Putamen (tissue), 1 donor: ENCODE measurements at regions not wholly inside any gene's neighbourhood (a gene's known extent, or its start where the extent isn't known, plus 50 kb on each side); places are given as distances from the start of the nearest gene placed in this dataset.
A peak's percentile ranks its signal among the peaks of the same experiment; 100 is the strongest.

ENCODE experiments used
- DNase-seq: peaks from one replicate; pipeline ENCODE4 v3.0.0-alpha.2; 2016; ENCODE audit warnings: low spot score

DNA sequence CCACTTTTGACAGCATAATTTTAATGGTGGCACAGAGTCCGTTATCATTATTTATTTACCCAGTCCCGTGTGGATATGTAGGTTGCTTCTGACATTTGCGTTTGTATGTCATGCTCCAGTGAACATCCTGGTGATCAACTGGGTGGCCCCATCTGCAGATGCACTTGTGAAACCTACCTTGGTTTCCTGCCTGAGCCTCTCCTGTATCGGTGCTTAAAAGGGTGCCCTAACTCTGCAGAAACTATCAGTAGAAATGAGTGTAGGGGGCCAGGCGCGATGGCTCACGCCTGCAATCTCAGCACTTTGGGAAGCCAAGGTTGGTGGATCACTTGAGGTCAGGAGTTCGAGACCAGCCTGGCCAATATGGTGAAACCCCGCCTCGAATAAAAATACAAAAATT lies 92.1 kb upstream of the IER5L start:
- no peak for DNase-seq

- DNase-seq: no peak
Measured at GRCh38 chr9:129267141-129267540, 89.1 kb upstream of the IER5L start.

- DNase-seq: no peak
Measured at GRCh38 chr9:129266536-129266935, 88.5 kb upstream of the IER5L start.

DNA sequence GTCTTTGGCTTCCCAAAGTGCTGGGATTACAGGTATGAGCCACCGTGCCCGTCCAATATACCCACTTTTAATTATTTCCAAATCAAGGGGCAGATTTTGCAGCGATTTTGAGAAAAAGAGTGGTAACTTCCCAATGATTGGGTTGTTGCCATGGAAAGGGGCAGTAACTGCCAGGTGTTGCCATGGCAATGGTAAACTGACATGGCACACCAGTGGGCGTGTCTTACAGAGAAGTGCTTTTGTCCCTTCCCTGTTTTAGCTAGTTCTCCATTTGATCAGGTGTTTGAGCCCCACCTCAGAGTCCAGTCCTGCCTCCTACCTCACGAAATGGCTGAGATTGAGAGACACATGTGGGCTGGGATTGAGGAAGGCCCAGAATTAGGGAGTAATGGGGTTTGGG lies 86.3 kb upstream of the IER5L start:
- no peak for DNase-seq

- no peak for DNase-seq
Measured at GRCh38 chr9:129263836-129264235, 85.8 kb upstream of the IER5L start.

DNA sequence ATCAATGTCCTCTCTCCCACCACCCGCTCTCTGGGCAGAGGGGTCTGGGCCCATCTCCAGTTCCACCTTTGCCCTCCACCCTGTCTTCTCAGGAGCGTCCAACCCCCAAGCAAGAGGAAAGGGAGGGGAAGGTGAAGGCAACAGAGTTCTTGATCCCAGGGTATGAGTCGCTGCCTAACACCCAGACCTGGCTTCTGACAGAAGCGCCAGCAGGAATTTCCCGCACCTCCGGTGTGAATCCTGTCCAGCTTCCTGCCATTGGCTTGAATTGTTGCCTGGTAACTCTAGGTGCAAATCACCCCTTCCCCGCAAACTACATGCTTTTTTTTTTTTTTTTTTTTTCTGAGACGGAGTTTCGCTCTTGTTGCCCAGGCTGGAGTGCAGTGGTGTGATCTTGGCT lies 84.2 kb upstream of the IER5L start:
- no peak for DNase-seq

GRCh38 chr9:129259375-129259774 lies 81.3 kb upstream of the IER5L start:
- DNase-seq: no peak

DNA sequence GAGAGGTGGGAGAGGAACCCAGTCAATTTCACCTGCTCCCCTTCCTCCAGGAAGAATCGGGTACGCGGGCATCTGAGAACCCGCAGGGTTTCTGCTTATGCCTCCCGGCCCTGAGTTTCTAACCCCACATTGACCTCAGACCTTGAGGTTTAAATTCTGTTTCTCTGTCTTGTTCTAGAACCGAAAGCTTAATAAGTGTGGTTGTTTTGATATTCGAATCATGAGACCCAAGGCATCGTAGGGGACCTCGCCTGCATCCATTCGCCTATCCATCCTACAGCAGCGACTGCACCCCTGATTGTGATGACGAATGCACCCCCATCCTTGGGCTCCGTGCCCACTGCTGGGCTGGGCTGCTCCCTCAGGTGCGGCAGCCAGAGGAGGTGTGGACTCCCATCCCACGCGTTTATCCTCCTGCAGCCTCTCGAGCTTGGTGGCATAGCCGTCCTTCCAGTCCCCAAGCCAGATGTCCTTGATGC lies 80.8 kb upstream of the IER5L start:
- DNase-seq: no peak

DNA sequence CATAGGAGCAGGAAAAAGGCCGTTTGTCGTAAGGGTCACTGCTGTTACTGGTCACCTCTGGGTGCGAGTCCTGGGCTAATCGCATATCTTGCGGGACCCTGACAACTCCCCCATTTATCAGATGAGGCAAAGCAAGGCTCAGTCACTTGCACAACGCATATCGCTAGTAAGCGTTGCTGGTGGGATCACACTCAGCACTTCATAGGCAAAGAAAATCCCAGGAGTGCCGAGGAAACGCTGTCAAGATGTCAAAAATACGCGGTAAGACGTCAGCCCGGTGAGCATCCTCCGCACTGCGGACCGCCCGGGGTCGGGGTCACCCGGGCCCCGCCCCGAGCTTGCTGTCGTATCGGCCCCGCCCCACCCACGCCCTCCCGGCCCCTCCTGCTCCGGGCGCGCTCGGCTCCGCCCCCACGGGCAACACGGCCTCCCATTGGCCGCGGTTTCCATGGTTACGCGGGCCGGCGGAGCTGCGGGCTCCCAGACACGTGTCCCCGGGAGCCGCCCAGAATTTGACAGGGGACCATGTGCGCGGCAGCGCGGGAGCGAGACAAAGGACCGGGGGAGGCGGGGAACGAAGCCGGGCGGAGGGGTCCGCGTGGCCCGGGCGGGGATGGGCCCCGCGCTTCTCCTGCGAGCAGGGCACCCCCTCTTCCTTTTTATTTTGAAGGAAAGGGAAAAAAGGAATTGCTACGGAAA lies 80.2 kb upstream of the IER5L start:
- DNase-seq: peak; percentile 90

DNA sequence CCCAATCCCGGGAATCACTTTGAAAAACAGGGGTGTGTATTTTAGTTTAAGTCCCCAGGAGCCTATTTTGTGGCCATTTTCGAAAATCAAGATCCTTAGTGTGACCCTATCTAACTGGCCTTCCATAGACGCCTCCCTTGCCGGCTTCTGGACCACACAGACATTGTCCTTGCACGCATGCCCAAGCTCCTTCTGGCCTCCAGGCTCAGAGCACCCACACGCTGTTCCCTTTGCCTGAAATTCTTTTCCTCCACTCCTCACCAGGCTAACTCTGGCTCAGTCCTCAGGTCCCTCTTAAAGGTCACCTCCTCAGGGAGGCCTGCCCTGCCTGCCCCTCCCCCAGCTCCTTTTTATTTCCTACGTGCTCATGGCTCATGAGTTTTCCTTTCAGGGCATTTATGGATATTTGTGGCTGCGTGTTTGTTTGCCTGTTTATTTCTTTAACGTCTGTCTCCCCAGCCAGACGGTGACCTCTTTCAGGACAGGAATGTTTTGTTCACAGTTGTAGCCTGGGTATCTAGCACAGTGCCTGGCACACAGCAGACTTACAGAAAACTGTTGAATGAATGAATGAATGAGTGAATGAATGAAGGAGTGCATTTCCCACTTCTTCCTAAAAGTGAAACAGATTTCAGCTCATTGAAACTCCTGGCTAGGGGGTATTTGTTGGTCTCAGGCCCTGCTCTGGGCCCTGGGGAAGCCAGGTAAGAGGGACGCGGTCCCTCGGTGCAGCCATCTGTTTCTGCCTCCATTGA lies 79.1 kb upstream of the IER5L start:
- DNase-seq: no peak

DNA sequence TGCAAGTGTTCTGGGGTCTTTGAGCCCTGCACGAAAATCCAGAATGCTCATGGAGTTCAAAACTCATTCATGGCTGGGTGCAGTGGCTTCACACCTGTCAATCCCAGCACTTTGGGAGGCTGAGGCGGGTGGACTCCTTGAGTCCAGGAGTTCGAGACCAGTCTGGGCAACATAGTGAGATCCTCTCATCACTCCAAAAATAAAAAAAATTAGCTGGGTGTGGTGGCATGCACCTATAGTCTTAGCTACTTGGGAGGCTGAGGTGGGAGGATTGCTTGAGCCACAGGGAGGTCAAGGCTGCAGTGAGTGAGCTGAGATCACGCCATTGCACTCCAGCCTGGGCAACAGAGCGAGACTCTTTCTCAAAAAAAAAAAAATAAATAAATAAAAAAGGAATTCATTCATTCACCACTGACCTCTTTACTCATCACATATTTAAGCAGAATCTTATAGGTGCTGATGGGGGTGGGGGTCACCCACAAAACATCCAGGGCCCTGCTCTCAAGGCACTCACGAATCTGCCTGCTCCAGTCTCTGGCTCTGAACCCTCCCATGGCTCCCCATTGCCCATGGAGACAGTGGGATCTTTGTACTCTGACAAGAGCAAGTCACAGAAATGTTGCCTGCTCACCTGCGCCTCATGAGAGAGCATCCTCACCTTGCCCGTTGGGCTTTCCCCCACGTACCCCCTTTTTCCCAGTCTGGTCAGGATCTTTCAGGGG lies 76.7 kb upstream of the IER5L start:
- no peak for DNase-seq

DNA sequence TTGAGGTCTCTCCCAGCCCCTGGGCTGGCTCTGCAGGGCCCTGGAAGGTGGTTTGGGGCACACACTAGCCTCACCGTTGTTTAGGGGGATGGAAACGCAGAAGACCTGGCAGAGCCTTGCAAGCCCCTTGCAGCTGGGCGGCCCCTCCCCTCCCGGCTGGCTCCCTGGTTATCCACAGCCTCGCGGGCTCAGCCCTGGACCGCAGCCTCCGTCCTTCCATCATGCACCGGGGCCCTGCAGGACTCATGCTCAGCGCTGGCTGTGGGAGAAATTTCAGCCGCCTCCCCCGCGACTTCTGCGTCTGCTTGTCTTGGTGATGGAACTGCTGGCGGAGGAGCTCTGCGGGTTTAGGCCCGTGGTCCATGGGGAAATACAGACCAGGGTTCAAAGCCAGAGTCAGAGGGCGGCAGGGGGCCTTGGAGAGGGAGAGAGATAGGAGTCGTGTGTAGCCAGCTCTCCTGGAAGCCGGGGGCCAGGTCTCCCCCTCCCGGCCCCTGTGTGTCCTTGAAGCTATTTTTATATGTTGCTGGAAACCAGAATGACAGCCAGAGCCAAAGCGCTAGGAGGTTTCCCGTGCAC lies 75.8 kb upstream of the IER5L start:
- no peak for DNase-seq

- DNase-seq: peak; percentile 78
Measured at GRCh38 chr9:129252937-129253802, 75.1 kb upstream of the IER5L start.

GRCh38 chr9:129250786-129251185 lies 72.7 kb upstream of the IER5L start:
- DNase-seq: no peak

GRCh38 chr9:129247285-129248153 lies 69.5 kb upstream of the IER5L start:
- no peak for DNase-seq

DNA sequence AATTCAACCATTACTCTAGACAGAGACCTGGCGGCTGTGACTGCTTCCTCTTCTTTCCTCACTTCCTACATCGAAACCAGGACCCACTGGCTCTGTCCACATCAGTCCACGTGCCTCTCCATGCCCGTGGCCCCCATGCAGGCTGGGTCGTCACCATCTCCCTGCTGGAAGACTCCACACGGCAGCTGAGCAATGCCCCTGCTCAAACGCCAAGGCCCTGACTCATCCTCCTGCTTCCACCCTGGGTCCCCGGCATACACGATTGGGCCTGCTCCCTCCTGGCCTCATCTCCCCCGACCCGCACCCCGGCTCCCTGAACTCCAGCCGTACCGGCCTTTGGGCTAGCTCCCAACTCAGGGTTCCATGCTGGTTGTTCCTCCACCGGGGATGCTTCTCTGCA lies 67.2 kb upstream of the IER5L start:
- no peak for DNase-seq

DNA sequence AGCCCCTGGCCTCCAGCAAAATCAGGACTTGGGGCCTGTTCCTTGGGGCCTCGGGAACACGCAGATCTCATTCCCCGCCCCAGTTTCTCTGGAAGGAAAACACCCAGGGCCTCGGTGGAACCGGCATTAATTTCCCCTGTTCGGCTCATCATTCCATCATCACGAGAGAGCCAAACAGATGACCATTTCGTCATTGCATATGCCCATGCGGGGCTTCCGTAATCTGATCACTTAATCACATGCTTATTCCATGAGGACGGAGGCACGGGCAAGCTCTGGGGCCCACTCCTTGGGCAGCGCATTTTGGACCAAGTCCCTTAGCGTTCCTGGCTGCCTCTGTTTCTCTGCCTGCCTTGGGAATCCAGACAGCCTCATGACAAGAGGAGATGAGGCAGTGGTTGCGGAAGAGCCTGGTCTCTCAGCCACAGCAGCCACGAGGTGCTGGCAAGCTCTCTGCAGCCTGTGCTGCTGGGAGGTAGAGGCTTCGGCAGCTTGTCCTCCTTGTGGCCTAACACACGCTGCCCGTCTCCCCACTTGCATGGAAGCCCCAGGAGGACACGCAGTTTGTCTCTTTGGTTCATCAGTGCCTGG lies 65.0 kb upstream of the IER5L start:
- no peak for DNase-seq

DNA sequence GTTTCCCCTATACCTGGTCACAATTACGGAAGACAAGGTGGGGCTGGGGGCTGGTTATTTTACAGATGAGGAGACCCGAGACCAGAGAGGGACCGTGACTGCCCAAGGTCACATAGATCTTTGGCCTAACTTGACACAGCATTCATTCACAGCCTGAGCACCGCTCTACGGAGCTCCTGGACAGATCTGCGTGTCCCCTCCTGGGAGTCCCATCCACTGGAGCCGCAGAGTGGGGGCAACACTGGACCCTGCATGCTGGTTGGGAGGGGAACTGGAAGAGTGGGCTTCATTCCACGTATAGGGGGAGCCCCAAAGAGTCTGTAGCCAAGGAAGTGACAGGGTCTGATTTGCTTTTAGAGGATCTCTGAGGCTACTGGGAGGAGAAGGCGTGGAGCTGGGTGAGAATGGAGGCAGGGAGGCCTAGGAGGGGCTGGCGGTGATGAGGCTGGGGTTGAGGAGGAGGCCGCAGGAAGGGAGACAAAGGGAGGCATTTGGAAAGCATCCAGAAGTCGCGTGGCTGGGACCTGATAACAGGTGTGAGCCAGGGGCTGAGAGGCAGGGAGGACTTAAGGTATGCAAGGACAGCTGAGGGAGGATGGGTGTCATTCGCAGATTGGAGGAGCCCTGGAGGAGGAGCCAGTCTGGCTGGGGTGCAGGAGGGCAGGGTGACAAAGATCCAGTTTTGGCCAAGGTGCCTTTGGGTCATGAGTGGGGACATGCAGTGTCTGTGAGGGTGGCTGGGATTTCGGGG lies 64.3 kb upstream of the IER5L start:
- no peak for DNase-seq

DNA sequence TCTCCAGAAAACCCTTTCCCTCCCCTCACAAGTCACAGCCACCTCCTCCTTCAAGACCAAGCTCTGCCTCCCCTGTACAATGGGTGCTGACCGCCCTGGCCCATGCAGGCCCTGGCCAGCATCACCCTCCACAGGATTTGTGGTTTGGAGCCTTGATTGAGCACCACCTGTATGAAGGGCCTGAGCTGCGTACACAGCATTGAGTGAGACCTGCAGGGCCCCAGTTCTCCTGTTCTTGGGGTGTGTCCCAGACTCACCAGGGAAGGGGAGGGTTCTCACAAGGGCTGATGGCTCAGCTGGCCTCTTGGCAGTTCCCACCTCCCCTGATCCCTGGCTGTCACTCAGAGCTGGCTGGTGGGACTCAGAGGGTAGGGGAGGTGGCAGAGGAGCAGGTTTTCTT lies 63.7 kb upstream of the IER5L start:
- no peak for DNase-seq
